SK-N-SH treated with all-trans-retinoic acid at 6 μM for 48 hours (cell line): ENCODE measurements at regions not wholly inside any gene's neighbourhood (a gene's known extent, or its start where the extent isn't known, plus 50 kb on each side); places are given as distances from the start of the nearest gene placed in this dataset.

Source experiments
- ATAC-seq: fragments of 200-7000 bp; cut with Tn5 transposase; 3 replicates; pipeline ENCODE4 v1.9.1; 2020; ENCODE audit warnings: mild to moderate bottlenecking, moderate library complexity
- ARNTL ChIP-seq: fragments of 450-650 bp; formaldehyde crosslinking; IDR thresholded peaks from 2 replicates; pipeline ENCODE4 v1.5.0; 2020; ENCODE audit warnings: low read depth, mild to moderate bottlenecking, moderate library complexity, borderline replicate concordance
- BACH2 ChIP-seq: fragments of 250-450 bp; sonication (Bioruptor Pico); IDR thresholded peaks from 2 replicates; pipeline ENCODE4 v1.9.0; 2021; ENCODE audit warnings: mild to moderate bottlenecking, borderline replicate concordance
- CSDC2 ChIP-seq: fragments of 250-450 bp; sonication (Bioruptor Pico); IDR thresholded peaks from 2 replicates; pipeline ENCODE4 v1.5.0; 2020; ENCODE audit warnings: mild to moderate bottlenecking, moderate library complexity
- PPARA ChIP-seq: fragments of 250-450 bp; sonication (Bioruptor Pico); IDR thresholded peaks from 2 replicates; pipeline ENCODE4 v1.5.0; 2020; ENCODE audit warnings: mild to moderate bottlenecking, borderline replicate concordance
- RARB ChIP-seq: fragments of 250-450 bp; sonication (Bioruptor Pico); IDR thresholded peaks from 2 replicates; pipeline ENCODE4 v1.8.0; 2021; ENCODE audit warnings: mild to moderate bottlenecking, moderate library complexity
- SNAI2 ChIP-seq: fragments of 250-450 bp; sonication (Bioruptor Pico); IDR thresholded peaks from 2 replicates; pipeline ENCODE4 v1.5.0; 2020; ENCODE audit warnings: mild to moderate bottlenecking, moderate library complexity
- TOX ChIP-seq: fragments of 250-450 bp; sonication (Bioruptor Pico); IDR thresholded peaks from 2 replicates; pipeline ENCODE4 v1.8.0; 2021; ENCODE audit warnings: mild to moderate bottlenecking, moderate library complexity, borderline replicate concordance
- ZC3H10 ChIP-seq: fragments of 250-450 bp; sonication (Bioruptor Pico); IDR thresholded peaks from 2 replicates; pipeline ENCODE4 v1.5.1; 2021; ENCODE audit warnings: mild to moderate bottlenecking, moderate library complexity
- ZFP3 ChIP-seq: fragments of 250-450 bp; sonication (Bioruptor Pico); IDR thresholded peaks from 2 replicates; pipeline ENCODE4 v1.5.0; 2020; ENCODE audit warnings: mild to moderate bottlenecking, moderate library complexity
- ZFP30 ChIP-seq: fragments of 450-650 bp; formaldehyde crosslinking; IDR thresholded peaks from 2 replicates; pipeline ENCODE4 v1.5.0; 2022; ENCODE audit warnings: mild to moderate bottlenecking, moderate library complexity
- ZNF565 ChIP-seq: fragments of 450-650 bp; formaldehyde crosslinking; conservative IDR thresholded peaks from 2 replicates; pipeline ENCODE4 v1.5.0; 2020; ENCODE audit warnings: low read depth, mild to moderate bottlenecking, moderate library complexity
- ZNF70 ChIP-seq: fragments of 450-650 bp; formaldehyde crosslinking; IDR thresholded peaks from 2 replicates; pipeline ENCODE4 v1.5.0; 2020; ENCODE audit warnings: mild to moderate bottlenecking, moderate library complexity
- ZNF8 ChIP-seq: fragments of 450-650 bp; formaldehyde crosslinking; IDR thresholded peaks from 2 replicates; pipeline ENCODE4 v1.5.0; 2020; ENCODE audit warnings: mild to moderate bottlenecking, moderate library complexity
- TF ChIP-seq, protein P1 (sequence below): fragments of 250-450 bp; sonication (Bioruptor Pico); IDR thresholded peaks from 2 replicates; pipeline ENCODE4 v1.5.1; 2020; ENCODE audit warnings: low read depth, mild to moderate bottlenecking, moderate library complexity
- TF ChIP-seq, protein P2 (sequence below): fragments of 250-450 bp; sonication (Bioruptor Pico); IDR thresholded peaks from 2 replicates; pipeline ENCODE4 v1.8.0; 2020; ENCODE audit warnings: mild to moderate bottlenecking, moderate library complexity, borderline replicate concordance
- TF ChIP-seq, protein P3 (sequence below): fragments of 250-450 bp; sonication (Bioruptor Pico); IDR thresholded peaks from 2 replicates; pipeline ENCODE4 v1.5.0; 2020; ENCODE audit warnings: mild to moderate bottlenecking, moderate library complexity
- TF ChIP-seq, protein P4 (sequence below): fragments of 250-450 bp; sonication (Bioruptor Pico); IDR thresholded peaks from 2 replicates; pipeline ENCODE4 v1.8.0; 2021; ENCODE audit warnings: low read depth, mild to moderate bottlenecking, moderate library complexity, borderline replicate concordance
- TF ChIP-seq, protein P5 (sequence below): fragments of 250-450 bp; sonication (Bioruptor Pico); IDR thresholded peaks from 2 replicates; pipeline ENCODE4 v1.5.1; 2021; ENCODE audit warnings: mild to moderate bottlenecking, moderate library complexity

DNA sequence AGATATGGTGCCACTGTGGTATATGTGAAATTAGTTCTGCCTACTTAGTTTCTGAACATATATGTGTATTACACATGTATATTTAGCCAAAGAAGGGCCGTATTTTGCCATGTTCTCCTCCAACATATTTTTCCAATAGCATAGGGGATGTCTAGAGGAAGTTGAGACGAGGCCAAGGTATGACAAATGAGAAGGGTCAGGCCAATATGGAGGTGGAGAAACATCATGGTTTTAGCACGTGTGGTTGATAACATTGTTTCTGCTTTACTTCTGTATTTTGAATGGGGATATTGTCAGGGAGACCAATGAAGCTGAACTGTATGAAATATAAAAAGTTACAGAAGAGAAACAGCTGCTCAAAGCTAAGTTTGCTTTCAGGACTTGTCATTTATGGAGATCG is 246.7 kb upstream of the TLL1 start:
- ATAC-seq: no peak

DNA sequence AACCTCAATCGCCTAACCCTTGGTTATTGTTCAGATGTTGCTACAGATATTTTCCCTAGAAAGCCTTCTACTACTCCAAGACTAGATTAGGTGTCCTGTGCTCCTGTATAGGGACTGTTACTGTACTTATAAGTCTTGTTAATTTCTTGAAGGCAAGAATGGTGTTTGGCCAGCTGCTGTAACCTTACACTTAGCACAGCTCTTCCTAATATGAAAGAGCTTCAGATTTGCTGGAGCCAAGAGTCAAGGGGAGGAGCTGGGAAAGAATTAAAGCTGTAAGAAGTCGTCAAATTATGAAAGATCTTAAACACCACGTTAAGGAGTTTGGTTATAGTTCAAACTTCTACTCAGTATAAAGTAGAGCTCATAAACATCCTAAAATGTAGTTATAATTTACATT is 245.9 kb upstream of the TLL1 start:
- peak; percentile 61 for ATAC-seq
- TF ChIP-seq, protein P1, sequence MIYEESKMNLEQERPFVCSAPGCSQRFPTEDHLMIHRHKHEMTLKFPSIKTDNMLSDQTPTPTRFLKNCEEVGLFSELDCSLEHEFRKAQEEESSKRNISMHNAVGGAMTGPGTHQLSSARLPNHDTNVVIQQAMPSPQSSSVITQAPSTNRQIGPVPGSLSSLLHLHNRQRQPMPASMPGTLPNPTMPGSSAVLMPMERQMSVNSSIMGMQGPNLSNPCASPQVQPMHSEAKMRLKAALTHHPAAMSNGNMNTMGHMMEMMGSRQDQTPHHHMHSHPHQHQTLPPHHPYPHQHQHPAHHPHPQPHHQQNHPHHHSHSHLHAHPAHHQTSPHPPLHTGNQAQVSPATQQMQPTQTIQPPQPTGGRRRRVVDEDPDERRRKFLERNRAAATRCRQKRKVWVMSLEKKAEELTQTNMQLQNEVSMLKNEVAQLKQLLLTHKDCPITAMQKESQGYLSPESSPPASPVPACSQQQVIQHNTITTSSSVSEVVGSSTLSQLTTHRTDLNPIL: no peak
- no peak for TF ChIP-seq ARNTL (CRISPR knock-in tag)
- no peak for TF ChIP-seq TOX (CRISPR knock-in tag)
- TF ChIP-seq ZFP30 (CRISPR knock-in tag): no peak
- no peak for TF ChIP-seq CSDC2 (CRISPR knock-in tag)
- TF ChIP-seq ZC3H10: no peak
- no peak for TF ChIP-seq ZFP3 (CRISPR knock-in tag)
- TF ChIP-seq, protein P2, sequence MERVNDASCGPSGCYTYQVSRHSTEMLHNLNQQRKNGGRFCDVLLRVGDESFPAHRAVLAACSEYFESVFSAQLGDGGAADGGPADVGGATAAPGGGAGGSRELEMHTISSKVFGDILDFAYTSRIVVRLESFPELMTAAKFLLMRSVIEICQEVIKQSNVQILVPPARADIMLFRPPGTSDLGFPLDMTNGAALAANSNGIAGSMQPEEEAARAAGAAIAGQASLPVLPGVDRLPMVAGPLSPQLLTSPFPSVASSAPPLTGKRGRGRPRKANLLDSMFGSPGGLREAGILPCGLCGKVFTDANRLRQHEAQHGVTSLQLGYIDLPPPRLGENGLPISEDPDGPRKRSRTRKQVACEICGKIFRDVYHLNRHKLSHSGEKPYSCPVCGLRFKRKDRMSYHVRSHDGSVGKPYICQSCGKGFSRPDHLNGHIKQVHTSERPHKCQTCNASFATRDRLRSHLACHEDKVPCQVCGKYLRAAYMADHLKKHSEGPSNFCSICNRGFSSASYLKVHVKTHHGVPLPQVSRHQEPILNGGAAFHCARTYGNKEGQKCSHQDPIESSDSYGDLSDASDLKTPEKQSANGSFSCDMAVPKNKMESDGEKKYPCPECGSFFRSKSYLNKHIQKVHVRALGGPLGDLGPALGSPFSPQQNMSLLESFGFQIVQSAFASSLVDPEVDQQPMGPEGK: no peak

More for the DNA sequence above, 246.7 kb upstream of the TLL1 start:
- no peak for TF ChIP-seq PPARA (CRISPR knock-in tag)
- TF ChIP-seq SNAI2 (CRISPR knock-in tag): no peak
- no peak for TF ChIP-seq ZNF8 (CRISPR knock-in tag)
- TF ChIP-seq TOX (CRISPR knock-in tag): no peak
- no peak for TF ChIP-seq ZNF565
- TF ChIP-seq ZC3H10: no peak
- no peak for TF ChIP-seq ZFP3 (CRISPR knock-in tag)
- no peak for TF ChIP-seq ARNTL (CRISPR knock-in tag)
- TF ChIP-seq BACH2: no peak
- TF ChIP-seq, protein P1: no peak
- TF ChIP-seq RARB (CRISPR knock-in tag): no peak
- TF ChIP-seq, protein P3, sequence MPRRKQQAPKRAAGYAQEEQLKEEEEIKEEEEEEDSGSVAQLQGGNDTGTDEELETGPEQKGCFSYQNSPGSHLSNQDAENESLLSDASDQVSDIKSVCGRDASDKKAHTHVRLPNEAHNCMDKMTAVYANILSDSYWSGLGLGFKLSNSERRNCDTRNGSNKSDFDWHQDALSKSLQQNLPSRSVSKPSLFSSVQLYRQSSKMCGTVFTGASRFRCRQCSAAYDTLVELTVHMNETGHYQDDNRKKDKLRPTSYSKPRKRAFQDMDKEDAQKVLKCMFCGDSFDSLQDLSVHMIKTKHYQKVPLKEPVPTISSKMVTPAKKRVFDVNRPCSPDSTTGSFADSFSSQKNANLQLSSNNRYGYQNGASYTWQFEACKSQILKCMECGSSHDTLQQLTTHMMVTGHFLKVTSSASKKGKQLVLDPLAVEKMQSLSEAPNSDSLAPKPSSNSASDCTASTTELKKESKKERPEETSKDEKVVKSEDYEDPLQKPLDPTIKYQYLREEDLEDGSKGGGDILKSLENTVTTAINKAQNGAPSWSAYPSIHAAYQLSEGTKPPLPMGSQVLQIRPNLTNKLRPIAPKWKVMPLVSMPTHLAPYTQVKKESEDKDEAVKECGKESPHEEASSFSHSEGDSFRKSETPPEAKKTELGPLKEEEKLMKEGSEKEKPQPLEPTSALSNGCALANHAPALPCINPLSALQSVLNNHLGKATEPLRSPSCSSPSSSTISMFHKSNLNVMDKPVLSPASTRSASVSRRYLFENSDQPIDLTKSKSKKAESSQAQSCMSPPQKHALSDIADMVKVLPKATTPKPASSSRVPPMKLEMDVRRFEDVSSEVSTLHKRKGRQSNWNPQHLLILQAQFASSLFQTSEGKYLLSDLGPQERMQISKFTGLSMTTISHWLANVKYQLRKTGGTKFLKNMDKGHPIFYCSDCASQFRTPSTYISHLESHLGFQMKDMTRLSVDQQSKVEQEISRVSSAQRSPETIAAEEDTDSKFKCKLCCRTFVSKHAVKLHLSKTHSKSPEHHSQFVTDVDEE (CRISPR knock-in tag): no peak
- TF ChIP-seq, protein P2: no peak
- no peak for TF ChIP-seq ZNF70
- TF ChIP-seq, protein P4, sequence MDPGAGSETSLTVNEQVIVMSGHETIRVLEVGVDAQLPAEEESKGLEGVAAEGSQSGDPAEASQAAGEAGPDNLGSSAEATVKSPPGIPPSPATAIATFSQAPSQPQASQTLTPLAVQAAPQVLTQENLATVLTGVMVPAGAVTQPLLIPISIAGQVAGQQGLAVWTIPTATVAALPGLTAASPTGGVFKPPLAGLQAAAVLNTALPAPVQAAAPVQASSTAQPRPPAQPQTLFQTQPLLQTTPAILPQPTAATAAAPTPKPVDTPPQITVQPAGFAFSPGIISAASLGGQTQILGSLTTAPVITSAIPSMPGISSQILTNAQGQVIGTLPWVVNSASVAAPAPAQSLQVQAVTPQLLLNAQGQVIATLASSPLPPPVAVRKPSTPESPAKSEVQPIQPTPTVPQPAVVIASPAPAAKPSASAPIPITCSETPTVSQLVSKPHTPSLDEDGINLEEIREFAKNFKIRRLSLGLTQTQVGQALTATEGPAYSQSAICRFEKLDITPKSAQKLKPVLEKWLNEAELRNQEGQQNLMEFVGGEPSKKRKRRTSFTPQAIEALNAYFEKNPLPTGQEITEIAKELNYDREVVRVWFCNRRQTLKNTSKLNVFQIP: no peak
- TF ChIP-seq, protein P5, sequence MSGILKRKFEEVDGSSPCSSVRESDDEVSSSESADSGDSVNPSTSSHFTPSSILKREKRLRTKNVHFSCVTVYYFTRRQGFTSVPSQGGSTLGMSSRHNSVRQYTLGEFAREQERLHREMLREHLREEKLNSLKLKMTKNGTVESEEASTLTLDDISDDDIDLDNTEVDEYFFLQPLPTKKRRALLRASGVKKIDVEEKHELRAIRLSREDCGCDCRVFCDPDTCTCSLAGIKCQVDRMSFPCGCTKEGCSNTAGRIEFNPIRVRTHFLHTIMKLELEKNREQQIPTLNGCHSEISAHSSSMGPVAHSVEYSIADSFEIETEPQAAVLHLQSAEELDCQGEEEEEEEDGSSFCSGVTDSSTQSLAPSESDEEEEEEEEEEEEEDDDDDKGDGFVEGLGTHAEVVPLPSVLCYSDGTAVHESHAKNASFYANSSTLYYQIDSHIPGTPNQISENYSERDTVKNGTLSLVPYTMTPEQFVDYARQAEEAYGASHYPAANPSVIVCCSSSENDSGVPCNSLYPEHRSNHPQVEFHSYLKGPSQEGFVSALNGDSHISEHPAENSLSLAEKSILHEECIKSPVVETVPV: no peak

DNA sequence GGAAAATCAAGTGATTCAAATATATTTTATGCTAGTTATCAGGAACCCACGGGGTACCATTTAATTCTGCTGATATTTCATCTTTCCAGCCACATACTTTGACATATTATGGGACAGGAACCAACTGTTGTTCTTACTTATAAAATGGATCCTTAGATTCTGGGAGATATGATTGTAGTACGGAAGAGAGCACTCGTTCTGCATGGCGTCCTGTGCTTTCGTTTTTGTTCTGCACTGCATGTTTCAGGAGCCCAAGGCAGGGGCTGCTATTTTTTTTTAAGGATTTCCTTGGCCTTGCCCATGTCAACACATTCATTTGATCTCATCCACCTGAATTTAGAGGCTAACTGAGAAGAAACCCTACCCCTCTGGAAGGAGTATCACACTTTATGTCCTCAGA is 245.5 kb upstream of the TLL1 start:
- peak; percentile 64 for ATAC-seq

More for the DNA sequence above, 245.5 kb upstream of the TLL1 start:
- TF ChIP-seq CSDC2 (CRISPR knock-in tag): no peak
